SK-N-SH (cell line): ENCODE measurements at regions not wholly inside any gene's neighbourhood (a gene's known extent, or its start where the extent isn't known, plus 50 kb on each side); places are given as distances from the start of the nearest gene placed in this dataset.

Experiments
- CTCF ChIA-PET: fragments of 300-600, 350-600 bp; formaldehyde crosslinking; extraction: SDS; loops from one replicate; lab custom pipeline; 2021; lab: Yijun Ruan, JAX
- POLR2A ChIA-PET: fragments of 350-600 bp; sonication (Branson Sonifier 250); formaldehyde crosslinking; extraction: SDS; loops from one replicate; lab custom pipeline; 2020; ENCODE audit warnings: antibody characterized with exemption, inconsistent platforms; lab: Yijun Ruan, JAX
- DNase-seq: peaks from one replicate; pipeline ENCODE4 v3.0.0; 2012
- H2AFZ ChIP-seq: fragments of 200-600 bp; sonication (generic); 2 replicates; pipeline ENCODE4 v1.8.1; 2016; ENCODE audit warnings: antibody characterized with exemption, mild to moderate bottlenecking, low read depth
- H3F3A ChIP-seq: fragments of 200-600 bp; sonication (generic); replicated peaks from 2 replicates; pipeline ENCODE3; 2016; ENCODE audit warnings: antibody characterized with exemption, mild to moderate bottlenecking; ENCODE audit not compliant: insufficient read depth
- H3K27ac ChIP-seq, 2 experiments: fragments of 200-500 bp in 1 of 2; fragments of 200-600 bp in 1 of 2; sonication (Bioruptor generic) in 1 of 2; sonication (generic), shearing (Covaris generic) in 1 of 2; 2 replicates each; pipeline versions ENCODE4 v1.5.1 to v1.6.1; 2014 to 2016; ENCODE audit warnings: low read depth in 2 of 2, inconsistent platforms in 1 of 2, low read length in 1 of 2, mild to moderate bottlenecking in 1 of 2, mixed read lengths in 1 of 2
- H3K27me3 ChIP-seq: fragments of 200-600 bp; sonication (generic), shearing (Covaris generic); 2 replicates; pipeline ENCODE4 v1.6.1; 2016; ENCODE audit warnings: mixed run types; ENCODE audit not compliant: insufficient read depth
- H3K36me3 ChIP-seq, 2 experiments: fragments of 200-500 bp in 1 of 2; fragments of 200-600 bp in 1 of 2; sonication (Bioruptor generic) in 1 of 2; sonication (generic) in 1 of 2; replicated peaks in 1 of 2; 2 replicates each; pipeline versions ENCODE3 to v1.5.1; 2014 to 2016; ENCODE audit warnings: low read length in 1 of 2, mild to moderate bottlenecking in 1 of 2; ENCODE audit not compliant: insufficient read depth in 2 of 2, control insufficient read depth in 1 of 2
- H3K4me1 ChIP-seq, 2 experiments: fragments of 200-500 bp in 1 of 2; fragments of 200-600 bp in 1 of 2; sonication (Bioruptor generic) in 1 of 2; sonication (generic), shearing (Covaris generic) in 1 of 2; 2 replicates each; pipeline versions ENCODE4 v1.5.1 to v1.6.1; 2014 to 2016; ENCODE audit warnings: low read depth in 1 of 2, low read length in 1 of 2, mixed run types in 1 of 2; ENCODE audit not compliant: insufficient read depth in 2 of 2, control insufficient read depth in 1 of 2
- H3K4me2 ChIP-seq: fragments of 200-600 bp; sonication (generic), shearing (Covaris generic); 2 replicates; pipeline ENCODE4 v1.6.1; 2017; ENCODE audit warnings: mixed run types
- H3K4me3 ChIP-seq, 2 experiments: fragments of 200-500 bp in 1 of 2; fragments of 200-600 bp in 1 of 2; sonication (Bioruptor generic) in 1 of 2; sonication (generic), shearing (Covaris generic) in 1 of 2; 2 replicates each; pipeline versions ENCODE4 v1.5.1 to v1.8.1; 2014 to 2016; ENCODE audit warnings: low read depth in 2 of 2, inconsistent platforms in 1 of 2, low read length in 1 of 2, mild to moderate bottlenecking in 1 of 2, mixed read lengths in 1 of 2, moderate library complexity in 1 of 2
- H3K79me2 ChIP-seq: fragments of 200-600 bp; sonication (generic); 2 replicates; pipeline ENCODE4 v1.8.1; 2017; ENCODE audit warnings: mild to moderate bottlenecking; ENCODE audit not compliant: insufficient read depth
- H3K9ac ChIP-seq: fragments of 200-600 bp; sonication (generic); 2 replicates; pipeline ENCODE4 v1.6.1; 2017; ENCODE audit warnings: mixed run types
- H3K9me2 ChIP-seq: fragments of 200-600 bp; sonication (generic); 2 replicates; pipeline ENCODE4 v1.6.1; 2017; ENCODE audit warnings: mixed run types
- H3K9me3 ChIP-seq: fragments of 200-600 bp; sonication (generic); 2 replicates; pipeline ENCODE4 v1.6.1; 2017; ENCODE audit warnings: mixed run types, mild to moderate bottlenecking, moderate library complexity
- H4K20me1 ChIP-seq: fragments of 200-600 bp; sonication (generic); 2 replicates; pipeline ENCODE4 v1.6.1; 2017; ENCODE audit warnings: mild to moderate bottlenecking, mixed run types; ENCODE audit not compliant: insufficient read depth
- CHD2 ChIP-seq: fragments of 150-350 bp; IDR thresholded peaks from 2 replicates; pipeline ENCODE4 v1.6.1; 2018; ENCODE audit warnings: low read length; ENCODE audit not compliant: partially characterized antibody
- CTCF ChIP-seq: fragments of 200-600 bp; sonication (generic); IDR thresholded peaks from 2 replicates; pipeline ENCODE4 v1.6.1; 2017; ENCODE audit warnings: antibody characterized with exemption, mild to moderate bottlenecking, moderate library complexity
- FOSL2 ChIP-seq: IDR thresholded peaks from 2 replicates; pipeline ENCODE4 v1.4.0; 2012; ENCODE audit warnings: low read depth, mild to moderate bottlenecking, moderate library complexity, borderline replicate concordance
- FOXJ3 ChIP-seq: sonication (generic); formaldehyde crosslinking; IDR thresholded peaks from 2 replicates; pipeline ENCODE4 v1.5.1; 2020; ENCODE audit warnings: mild to moderate bottlenecking, missing genetic modification reagents
- GABPA ChIP-seq: IDR thresholded peaks from 2 replicates; pipeline ENCODE4 v1.4.0; 2012; ENCODE audit warnings: low read depth, mild to moderate bottlenecking
- IRF3 ChIP-seq: fragments of 150-350 bp; IDR thresholded peaks from 2 replicates; pipeline ENCODE4 v1.6.1; 2016; ENCODE audit warnings: mild to moderate bottlenecking, low read depth, low read length
- MAX ChIP-seq: IDR thresholded peaks from 2 replicates; pipeline ENCODE4 v1.4.0; 2012; ENCODE audit warnings: low read depth
- MEF2A ChIP-seq: IDR thresholded peaks from 2 replicates; pipeline ENCODE4 v1.4.0; 2012; ENCODE audit warnings: low read depth, borderline replicate concordance
- MXI1 ChIP-seq: IDR thresholded peaks from 2 replicates; pipeline ENCODE4 v1.6.1; 2012; ENCODE audit warnings: mild to moderate bottlenecking, low read depth, low read length, improper control_type of control experiment
- RCOR1 ChIP-seq: fragments of 150-350 bp; IDR thresholded peaks from 2 replicates; pipeline ENCODE4 v1.6.1; 2017; ENCODE audit warnings: antibody characterized with exemption, low read length
- REST ChIP-seq: IDR thresholded peaks from 2 replicates; pipeline ENCODE4 v1.6.1; 2012; ENCODE audit warnings: mild to moderate bottlenecking, low read depth, low read length, moderate library complexity
- SIN3A ChIP-seq: IDR thresholded peaks from 2 replicates; pipeline ENCODE4 v1.6.1; 2012; ENCODE audit warnings: low read depth, mild to moderate bottlenecking, low read length, moderate library complexity, borderline replicate concordance
- SMC3 ChIP-seq: IDR thresholded peaks from 2 replicates; pipeline ENCODE4 v1.6.1; 2012; ENCODE audit warnings: low read depth, low read length, improper control_type of control experiment
- TCF12 ChIP-seq: IDR thresholded peaks from 2 replicates; pipeline ENCODE4 v1.4.0; 2012
- USF1 ChIP-seq: IDR thresholded peaks from 2 replicates; pipeline ENCODE4 v1.4.0; 2012; ENCODE audit warnings: low read depth, borderline replicate concordance
- ZBTB33 ChIP-seq: IDR thresholded peaks from 2 replicates; pipeline ENCODE4 v1.4.0; 2012; ENCODE audit warnings: low read depth, borderline replicate concordance
- WGBS: methylation state at CpG from one replicate; pipeline ENCODE4 v1.1.6; 2017; ENCODE audit warnings: low lambda C conversion rate; 5-methylcytosine and 5-hydroxymethylcytosine counted together

- no peak overlapping the region for H3K9ac ChIP-seq
- no peaks in the 10 kb centered on the region; the same call in 1 of the 2 replicates for H3K27me3 ChIP-seq
- no peak overlapping the region for H2AFZ ChIP-seq
- CTCF ChIA-PET = interaction anchor here (1.0 kb wide), 1 partner anchor 459 kb away, joined by 3 read pairs; no protein-coding TSS in a partner anchor
- TF ChIP-seq TCF12 (no peak), FOXJ3 (no peak), IRF3 (no peak)
- no peak overlapping the region for H3K4me3 ChIP-seq
- H3F3A ChIP-seq = no peaks in the 10 kb centered on the region
- H3K79me2 ChIP-seq = no peaks in the 10 kb centered on the region; the same call in 1 of the 2 replicates
- 4% methylated on average over 3 of the region's 3 CpGs for WGBS
- no peaks in the 10 kb centered on the region for H3K36me3 ChIP-seq
- POLR2A ChIA-PET = no interaction called here
- H3K9me3 ChIP-seq = no peaks in the 10 kb centered on the region
- no peaks in the 10 kb centered on the region for H4K20me1 ChIP-seq
- no peak for DNase-seq
- no peak overlapping the region for H3K4me2 ChIP-seq
- H3K27ac ChIP-seq = no peak overlapping the region
- no peaks in the 10 kb centered on the region for H3K9me2 ChIP-seq
- H3K4me1 ChIP-seq = no peaks in the 10 kb centered on the region
Measured at GRCh38 chr5:36384845-36385244, 83.1 kb upstream of the RANBP3L start.

- POLR2A ChIA-PET = no interaction called here
Measured at GRCh38 chr5:36385495-36385894, 83.8 kb upstream of the RANBP3L start.

More at GRCh38 chr5:36385495-36385894, 83.8 kb upstream of the RANBP3L start:
- H2AFZ ChIP-seq = no peak overlapping the region
- no peaks in the 10 kb centered on the region for H3K9me3 ChIP-seq
- H3K27ac ChIP-seq = no peak overlapping the region
- no peaks in the 10 kb centered on the region for H4K20me1 ChIP-seq
- TF ChIP-seq MXI1 (no peak), GABPA (no peak), RCOR1 (no peak), MEF2A (no peak), FOSL2 (no peak), REST (no peak), ZBTB33 (no peak), TCF12 (no peak), USF1 (no peak), MAX (no peak), CTCF (no peak), SMC3 (no peak), CHD2 (no peak), SIN3A (no peak)
- H3K4me1 ChIP-seq = no peaks in the 10 kb centered on the region
- no peak overlapping the region for H3K4me2 ChIP-seq
- no peaks in the 10 kb centered on the region for H3K36me3 ChIP-seq
- H3K79me2 ChIP-seq = no peaks in the 10 kb centered on the region; the same call in 1 of the 2 replicates
- H3K27me3 ChIP-seq = peaks cover under 1% of the 10 kb centered on the region; the same call in 1 of the 2 replicates
- WGBS = 51% methylated on average over 2 of the region's 2 CpGs
- CTCF ChIA-PET = interaction anchor here (1.0 to 1.2 kb wide), 2 partner anchors 310 to 459 kb away, joined by 3 read pairs; no protein-coding TSS in a partner anchor
- H3F3A ChIP-seq = no peaks in the 10 kb centered on the region
- H3K4me3 ChIP-seq = no peak overlapping the region
- no peak overlapping the region for H3K9ac ChIP-seq
- no peaks in the 10 kb centered on the region for H3K9me2 ChIP-seq
- no peak for DNase-seq
